Naive B cell (primary cell): ENCODE measurements at regions not wholly inside any gene's neighbourhood (a gene's known extent, or its start where the extent isn't known, plus 50 kb on each side); places are given as distances from the start of the nearest gene placed in this dataset.

Experiments used
- ATAC-seq, 2 donors: fragments of 150-1000 bp; cut with Tn5 transposase; 2 replicates each; pipeline ENCODE4 v1.10.0; 2021; ENCODE audit warnings: low read depth in 2 of 2, mild to moderate bottlenecking in 2 of 2, moderate library complexity in 2 of 2
- DNase-seq: peaks from one replicate; pipeline ENCODE4 v3.0.0; 2022
- H3K27ac Mint-ChIP-seq, 6 donors: one replicate each; pipeline ENCODE4 v1.8.0; 2020 to 2022; ENCODE audit warnings: mild to moderate bottlenecking in 6 of 6, mixed read lengths in 6 of 6, moderate library complexity in 5 of 6, inconsistent platforms in 2 of 6
- H3K27me3 Mint-ChIP-seq, 3 donors: one replicate each; pipeline ENCODE4 v1.8.0; 2021 to 2022; ENCODE audit warnings: mixed read lengths in 3 of 3, mild to moderate bottlenecking in 1 of 3
- H3K36me3 Mint-ChIP-seq, 2 donors: one replicate each; pipeline ENCODE4 v1.8.0; 2020 to 2022; ENCODE audit warnings: mixed read lengths in 2 of 2, inconsistent platforms in 1 of 2, mild to moderate bottlenecking in 1 of 2
- H3K4me1 Mint-ChIP-seq, 3 donors: one replicate each; pipeline ENCODE4 v1.8.0; 2020 to 2022; ENCODE audit warnings: mixed read lengths in 3 of 3, inconsistent platforms in 1 of 3, mild to moderate bottlenecking in 1 of 3, moderate library complexity in 1 of 3
- H3K4me3 Mint-ChIP-seq, 8 donors: one replicate each; pipeline ENCODE4 v1.8.0; 2020 to 2022; ENCODE audit warnings: mild to moderate bottlenecking in 8 of 8, mixed read lengths in 8 of 8, moderate library complexity in 8 of 8, inconsistent platforms in 2 of 8
- H3K9me3 Mint-ChIP-seq, 7 donors: one replicate each; pipeline ENCODE4 v1.8.0; 2020 to 2022; ENCODE audit warnings: mixed read lengths in 7 of 7, mild to moderate bottlenecking in 5 of 7, inconsistent platforms in 2 of 7, moderate library complexity in 1 of 7

- H3K4me1 Mint-ChIP-seq: no peaks in the 10 kb centered on the region
- H3K27me3 Mint-ChIP-seq: no peaks in the 10 kb centered on the region
- DNase-seq (no peak), ATAC-seq (no peak)
- H3K36me3 Mint-ChIP-seq: no peaks in the 10 kb centered on the region
- no peak overlapping the region for H3K27ac Mint-ChIP-seq
- H3K9me3 Mint-ChIP-seq: peaks cover 0 to 21% (median 7%) of the 10 kb centered on the region in 7 donors
- no peak overlapping the region for H3K4me3 Mint-ChIP-seq
These were observed 948.0 kb upstream of the CNTNAP5 start for GRCh38 chr2:123077101-123077500.

- Mint-ChIP-seq H3K4me1 (no peaks in the 10 kb centered on the region), H3K36me3 (no peaks in the 10 kb centered on the region), H3K27ac (no peak overlapping the region), H3K4me3 (no peak overlapping the region), H3K27me3 (no peaks in the 10 kb centered on the region), H3K9me3 (peaks cover 0 to 14% (median 5%) of the 10 kb centered on the region in 7 donors)
- ATAC-seq (no peak), DNase-seq (no peak)
These were observed 944.8 kb upstream of the CNTNAP5 start for GRCh38 chr2:123080331-123080730.

- no peak overlapping the region for H3K27ac Mint-ChIP-seq
- ATAC-seq (no peak), DNase-seq (no peak)
- H3K4me3 Mint-ChIP-seq: no peak overlapping the region
- H3K9me3 Mint-ChIP-seq: peaks cover 0 to 9% (median 6%) of the 10 kb centered on the region in 7 donors
- no peaks in the 10 kb centered on the region for H3K4me1 Mint-ChIP-seq
- no peaks in the 10 kb centered on the region for H3K36me3 Mint-ChIP-seq
- H3K27me3 Mint-ChIP-seq: no peaks in the 10 kb centered on the region
These were observed 939.6 kb upstream of the CNTNAP5 start for GRCh38 chr2:123085484-123085883.

- Mint-ChIP-seq H3K27me3 (no peaks in the 10 kb centered on the region), H3K4me1 (no peaks in the 10 kb centered on the region), H3K27ac (peak overlapping the region in 1 of 6 donors; percentile 1), H3K9me3 (peaks cover 0 to 13% (median 6%) of the 10 kb centered on the region in 7 donors), H3K4me3 (no peak overlapping the region), H3K36me3 (no peaks in the 10 kb centered on the region)
- DNase-seq (no peak), ATAC-seq (no peak)
These were observed 938.3 kb upstream of the CNTNAP5 start for GRCh38 chr2:123086613-123087385.

- Mint-ChIP-seq H3K9me3 (peaks cover 0 to 17% (median 6%) of the 10 kb centered on the region in 7 donors), H3K4me1 (no peaks in the 10 kb centered on the region), H3K36me3 (no peaks in the 10 kb centered on the region), H3K27ac (no peak overlapping the region), H3K4me3 (no peak overlapping the region), H3K27me3 (no peaks in the 10 kb centered on the region)
- no peak for ATAC-seq
- no peak for DNase-seq
These were observed 933.6 kb upstream of the CNTNAP5 start for GRCh38 chr2:123091471-123091870.

GRCh38 chr2:123093199-123093598 is 931.9 kb upstream of the CNTNAP5 start:
- peaks cover 0 to 21% (median 7%) of the 10 kb centered on the region in 7 donors for H3K9me3 Mint-ChIP-seq
- H3K4me3 Mint-ChIP-seq: no peak overlapping the region
- H3K27me3 Mint-ChIP-seq: no peaks in the 10 kb centered on the region
- DNase-seq: no peak
- H3K36me3 Mint-ChIP-seq: no peaks in the 10 kb centered on the region
- ATAC-seq: no peak
- H3K27ac Mint-ChIP-seq: no peak overlapping the region
- no peaks in the 10 kb centered on the region for H3K4me1 Mint-ChIP-seq

- no peaks in the 10 kb centered on the region for H3K27me3 Mint-ChIP-seq
- H3K27ac Mint-ChIP-seq: no peak overlapping the region
- no peaks in the 10 kb centered on the region for H3K36me3 Mint-ChIP-seq
- H3K9me3 Mint-ChIP-seq: peaks cover 0 to 14% (median 5%) of the 10 kb centered on the region in 7 donors
- no peaks in the 10 kb centered on the region for H3K4me1 Mint-ChIP-seq
- no peak overlapping the region for H3K4me3 Mint-ChIP-seq
- DNase-seq (no peak), ATAC-seq (no peak)
These were observed 929.8 kb upstream of the CNTNAP5 start for GRCh38 chr2:123095219-123095835.

GRCh38 chr2:123098619-123099018 is 926.5 kb upstream of the CNTNAP5 start:
- no peak for ATAC-seq
- Mint-ChIP-seq H3K27me3 (no peaks in the 10 kb centered on the region), H3K27ac (no peak overlapping the region), H3K36me3 (no peaks in the 10 kb centered on the region), H3K4me1 (no peaks in the 10 kb centered on the region), H3K4me3 (no peak overlapping the region), H3K9me3 (peaks cover 0 to 11% (median 5%) of the 10 kb centered on the region in 7 donors)
- no peak for DNase-seq

- no peaks in the 10 kb centered on the region for H3K27me3 Mint-ChIP-seq
- H3K4me1 Mint-ChIP-seq: no peaks in the 10 kb centered on the region
- DNase-seq (no peak), ATAC-seq (no peak)
- H3K9me3 Mint-ChIP-seq: peaks cover 0 to 7% (median 5%) of the 10 kb centered on the region in 7 donors
- no peak overlapping the region for H3K27ac Mint-ChIP-seq
- no peaks in the 10 kb centered on the region for H3K36me3 Mint-ChIP-seq
- H3K4me3 Mint-ChIP-seq: no peak overlapping the region
These were observed 923.7 kb upstream of the CNTNAP5 start for GRCh38 chr2:123101434-123101833.

GRCh38 chr2:123103902-123104301 is 921.2 kb upstream of the CNTNAP5 start:
- Mint-ChIP-seq H3K4me3 (no peak overlapping the region), H3K9me3 (peaks cover 0 to 5% (median 2%) of the 10 kb centered on the region in 7 donors), H3K36me3 (no peaks in the 10 kb centered on the region), H3K4me1 (no peaks in the 10 kb centered on the region), H3K27me3 (no peaks in the 10 kb centered on the region), H3K27ac (no peak overlapping the region)
- ATAC-seq (no peak), DNase-seq (no peak)

- Mint-ChIP-seq H3K4me3 (no peak overlapping the region), H3K27me3 (no peaks in the 10 kb centered on the region), H3K4me1 (no peaks in the 10 kb centered on the region), H3K36me3 (no peaks in the 10 kb centered on the region), H3K27ac (no peak overlapping the region), H3K9me3 (peaks cover 5 to 19% (median 10%) of the 10 kb centered on the region in 7 donors)
- ATAC-seq (no peak), DNase-seq (no peak)
These were observed 908.5 kb upstream of the CNTNAP5 start for GRCh38 chr2:123116595-123116994.

- Mint-ChIP-seq H3K27ac (no peak overlapping the region), H3K9me3 (peaks cover 0 to 11% (median 5%) of the 10 kb centered on the region in 7 donors), H3K27me3 (no peaks in the 10 kb centered on the region), H3K4me3 (no peak overlapping the region), H3K4me1 (no peaks in the 10 kb centered on the region), H3K36me3 (no peaks in the 10 kb centered on the region)
- no peak for DNase-seq
- ATAC-seq: no peak
These were observed 897.9 kb upstream of the CNTNAP5 start for GRCh38 chr2:123127236-123127635.

GRCh38 chr2:123128951-123129350 is 896.1 kb upstream of the CNTNAP5 start:
- Mint-ChIP-seq H3K4me1 (no peaks in the 10 kb centered on the region), H3K27me3 (no peaks in the 10 kb centered on the region), H3K4me3 (no peak overlapping the region), H3K27ac (no peak overlapping the region), H3K9me3 (peaks cover 0 to 14% (median 9%) of the 10 kb centered on the region in 7 donors), H3K36me3 (no peaks in the 10 kb centered on the region)
- ATAC-seq (no peak), DNase-seq (no peak)

GRCh38 chr2:123136419-123136818 is 888.7 kb upstream of the CNTNAP5 start:
- peaks cover 1 to 16% (median 11%) of the 10 kb centered on the region in 7 donors for H3K9me3 Mint-ChIP-seq
- no peak for DNase-seq
- no peak overlapping the region for H3K4me3 Mint-ChIP-seq
- no peak for ATAC-seq
- no peaks in the 10 kb centered on the region for H3K36me3 Mint-ChIP-seq
- no peaks in the 10 kb centered on the region for H3K27me3 Mint-ChIP-seq
- no peak overlapping the region for H3K27ac Mint-ChIP-seq
- H3K4me1 Mint-ChIP-seq: no peaks in the 10 kb centered on the region
